NT2/D1 (cell line): ENCODE measurements at regions not wholly inside any gene's neighbourhood (a gene's known extent, or its start where the extent isn't known, plus 50 kb on each side); places are given as distances from the start of the nearest gene placed in this dataset.
A peak's percentile ranks its signal among the peaks of the same experiment; 100 is the strongest.

Source experiments
- DNase-seq: peaks from one replicate; pipeline ENCODE4 v3.0.0-alpha.2; 2011; ENCODE audit warnings: low read depth, low spot score
- H3K27me3 ChIP-seq: 2 replicates; pipeline ENCODE4 v1.6.0; 2011; ENCODE audit warnings: mild to moderate bottlenecking; ENCODE audit not compliant: insufficient read length, insufficient read depth
- H3K36me3 ChIP-seq: 2 replicates; pipeline ENCODE4 v1.6.1; 2011; ENCODE audit warnings: mild to moderate bottlenecking, low read length, mixed read lengths; ENCODE audit not compliant: insufficient read depth, insufficient read length
- H3K4me1 ChIP-seq: 2 replicates; pipeline ENCODE4 v1.5.1; 2011; ENCODE audit not compliant: insufficient read depth, insufficient read length
- H3K4me3 ChIP-seq: 2 replicates; pipeline ENCODE4 v1.5.1; 2011; ENCODE audit warnings: low read depth; ENCODE audit not compliant: insufficient read length
- H3K9ac ChIP-seq: 2 replicates; pipeline ENCODE4 v1.6.0; 2011; ENCODE audit warnings: low read depth; ENCODE audit not compliant: insufficient read length
- H3K9me3 ChIP-seq: 2 replicates; pipeline ENCODE4 v1.5.1; 2011; ENCODE audit warnings: mild to moderate bottlenecking, low read length; ENCODE audit not compliant: insufficient read depth
- SUZ12 ChIP-seq: IDR thresholded peaks from 2 replicates; pipeline ENCODE4 v1.6.1; 2011; ENCODE audit not compliant: insufficient read length, insufficient read depth; ENCODE audit errors: extremely low read depth
- YY1 ChIP-seq: IDR thresholded peaks from 2 replicates; pipeline ENCODE4 v1.6.1; 2011; ENCODE audit not compliant: insufficient read length, insufficient read depth
- ZNF274 ChIP-seq: IDR thresholded peaks from 2 replicates; pipeline ENCODE4 v1.6.1; 2011; ENCODE audit warnings: mild to moderate bottlenecking, low read depth, low read length

GRCh38 chr6:129778793-129779192 is 68.8 kb upstream of the ARHGAP18 start:
- Histone ChIP-seq H3K4me1 (no peaks in the 10 kb centered on the region), H3K4me3 (no peak overlapping the region), H3K9ac (no peak overlapping the region), H3K27me3 (no peaks in the 10 kb centered on the region), H3K9me3 (peaks cover 15% of the 10 kb centered on the region; the same call in 1 of the 2 replicates), H3K36me3 (no peaks in the 10 kb centered on the region)
- DNase-seq = no peak
- TF ChIP-seq YY1 (no peak), ZNF274 (no peak), SUZ12 (no peak)

DNA sequence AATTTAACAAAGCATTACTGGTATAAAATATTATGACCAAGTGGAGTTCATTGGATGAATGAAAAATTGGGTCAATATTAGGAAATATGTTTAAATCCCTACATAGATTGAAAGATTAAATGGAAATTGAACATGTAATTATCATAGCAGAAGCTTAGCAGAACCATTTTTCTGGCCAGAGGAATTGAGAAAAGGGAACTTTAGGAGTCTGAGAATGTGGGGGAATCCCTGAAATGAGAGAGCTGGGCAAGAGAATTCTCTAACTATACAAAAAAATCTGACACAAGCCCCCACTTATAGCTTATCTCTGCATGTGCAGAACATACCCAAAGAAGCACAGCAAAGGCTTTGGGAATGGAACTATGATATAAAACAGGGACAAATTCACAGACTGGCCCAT is 67.4 kb upstream of the ARHGAP18 start:
- Histone ChIP-seq H3K36me3 (no peaks in the 10 kb centered on the region), H3K4me3 (no peak overlapping the region), H3K9ac (no peak overlapping the region), H3K4me1 (no peaks in the 10 kb centered on the region), H3K27me3 (no peaks in the 10 kb centered on the region), H3K9me3 (peaks cover 15% of the 10 kb centered on the region; the same call in 1 of the 2 replicates)
- DNase-seq = no peak
- TF ChIP-seq YY1 (no peak), ZNF274 (no peak), SUZ12 (no peak)

DNA sequence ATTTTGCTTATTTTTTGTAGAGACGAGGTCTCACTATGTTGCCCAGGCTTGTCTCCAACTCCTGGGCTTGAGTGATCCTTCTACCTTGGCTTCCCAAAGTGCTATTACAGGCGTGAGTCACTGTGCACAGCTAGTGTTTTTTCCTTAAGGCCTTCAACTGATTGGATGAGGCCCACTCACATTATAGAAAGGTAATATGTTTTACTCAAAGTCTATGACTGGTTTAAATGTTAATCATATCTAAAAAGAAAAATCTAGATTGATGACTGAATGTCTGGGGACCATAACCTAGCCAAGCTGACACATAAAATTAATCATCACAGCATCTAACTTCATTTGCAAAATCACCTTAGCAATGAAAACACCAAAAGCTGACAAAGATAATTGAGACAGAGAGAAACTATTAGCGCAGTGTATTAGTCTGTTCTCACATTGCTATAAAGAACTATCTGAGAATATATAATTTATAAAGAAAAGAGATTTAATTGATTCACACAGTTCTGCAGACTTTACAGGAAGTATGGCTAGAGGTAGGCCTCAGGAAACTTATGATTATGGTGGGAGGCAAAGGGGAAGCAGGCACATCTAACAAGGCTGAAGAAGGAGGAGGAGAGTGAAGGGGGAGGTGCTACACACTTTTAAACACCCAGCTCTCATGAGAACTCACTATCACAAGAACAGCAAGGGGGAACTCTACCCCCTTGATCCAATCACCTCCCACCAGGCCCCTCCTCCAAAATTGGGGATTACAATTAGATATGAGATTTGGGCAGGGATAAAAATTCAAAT is 66.8 kb upstream of the ARHGAP18 start:
- Histone ChIP-seq H3K27me3 (no peaks in the 10 kb centered on the region), H3K9ac (no peak overlapping the region), H3K4me1 (no peaks in the 10 kb centered on the region), H3K4me3 (no peak overlapping the region), H3K9me3 (peaks cover 15% of the 10 kb centered on the region; the same call in 1 of the 2 replicates), H3K36me3 (no peaks in the 10 kb centered on the region)
- DNase-seq = no peak
- TF ChIP-seq YY1 = no peak
- no peak for TF ChIP-seq SUZ12
- TF ChIP-seq ZNF274 = no peak

DNA sequence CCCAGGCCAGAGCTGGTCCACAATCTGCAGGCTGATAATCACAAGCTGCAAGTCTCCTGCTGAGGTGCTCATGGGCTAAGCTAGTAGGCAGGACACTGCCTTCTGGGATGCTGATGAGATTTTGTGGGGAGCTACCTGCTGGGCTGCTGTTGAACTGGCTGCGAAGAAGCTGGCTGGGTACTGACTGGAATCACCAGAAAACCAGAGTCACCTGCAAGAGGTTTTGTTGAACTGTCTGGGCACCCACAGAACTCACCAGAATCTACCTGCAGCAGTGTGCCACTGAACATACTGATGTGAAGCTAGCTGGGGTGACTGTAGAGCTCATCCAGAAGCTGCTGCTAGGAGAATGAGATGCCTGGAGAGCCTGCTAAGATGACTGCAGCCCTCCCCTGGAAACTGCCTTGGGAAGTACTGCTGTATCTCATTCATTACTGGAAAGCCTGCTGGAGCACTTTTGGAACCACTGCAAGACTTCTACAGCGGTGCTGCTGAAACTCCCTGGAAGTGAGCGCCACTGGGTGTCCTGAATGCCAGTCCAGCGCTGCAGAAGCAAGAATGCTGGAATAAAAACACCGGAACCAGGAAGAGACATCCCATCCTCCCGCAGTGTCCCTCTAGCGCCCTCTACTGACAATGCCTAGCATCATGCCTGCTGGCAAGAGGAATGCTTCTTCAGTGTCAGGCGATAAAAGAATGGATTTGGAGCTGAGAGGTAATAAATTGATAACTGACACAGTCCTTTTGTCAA is 64.9 kb upstream of the ARHGAP18 start:
- Histone ChIP-seq H3K9ac (peak overlapping the region; percentile 45), H3K9me3 (peaks cover 15% of the 10 kb centered on the region; the same call in 1 of the 2 replicates), H3K27me3 (no peaks in the 10 kb centered on the region), H3K36me3 (no peaks in the 10 kb centered on the region), H3K4me1 (no peaks in the 10 kb centered on the region), H3K4me3 (no peak overlapping the region)
- DNase-seq = peak; percentile 76
- TF ChIP-seq ZNF274 (no peak), YY1 (no peak), SUZ12 (no peak)

DNA sequence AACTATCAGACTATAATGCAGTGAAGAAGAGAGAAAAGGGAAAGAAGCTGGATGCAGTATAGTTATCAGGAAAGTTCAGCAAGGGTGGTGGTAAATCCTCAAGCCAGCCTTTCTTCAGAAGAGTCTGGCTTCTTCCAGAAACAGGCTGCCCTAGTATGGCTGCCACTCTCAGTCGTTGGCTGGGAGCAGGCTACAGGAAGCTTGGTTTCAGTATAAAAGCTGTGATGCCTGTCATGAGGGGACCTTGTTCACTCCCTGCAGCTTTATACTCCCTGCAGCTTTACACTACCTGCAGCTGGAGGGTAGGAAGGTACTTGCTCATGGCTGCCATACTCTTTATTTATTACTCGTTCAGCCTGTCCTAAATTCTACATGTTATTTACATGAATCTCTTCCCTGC is 63.3 kb upstream of the ARHGAP18 start:
- H3K4me3 ChIP-seq = no peak overlapping the region
- H3K36me3 ChIP-seq = no peaks in the 10 kb centered on the region
- 0 out of 2 replicates have a peak, but pooled peaks cover 7% of the 10 kb centered on the region for H3K9me3 ChIP-seq
- no peak overlapping the region for H3K9ac ChIP-seq
- no peak for TF ChIP-seq ZNF274
- no peak for TF ChIP-seq SUZ12
- TF ChIP-seq YY1 = no peak
- no peaks in the 10 kb centered on the region for H3K4me1 ChIP-seq
- no peak for DNase-seq
- H3K27me3 ChIP-seq = peaks cover 5% of the 10 kb centered on the region

- Histone ChIP-seq H3K36me3 (no peaks in the 10 kb centered on the region), H3K27me3 (peaks cover 21% of the 10 kb centered on the region), H3K4me1 (no peaks in the 10 kb centered on the region), H3K9me3 (no peaks in the 10 kb centered on the region), H3K9ac (no peak overlapping the region), H3K4me3 (no peak overlapping the region)
- DNase-seq = no peak
- TF ChIP-seq SUZ12 (no peak), YY1 (no peak)
Measured at GRCh38 chr6:129771678-129772077, 61.7 kb upstream of the ARHGAP18 start.

GRCh38 chr6:129767776-129768485 is 58.0 kb upstream of the ARHGAP18 start:
- Histone ChIP-seq H3K36me3 (no peaks in the 10 kb centered on the region), H3K4me3 (no peak overlapping the region), H3K27me3 (peaks cover 30% of the 10 kb centered on the region), H3K9ac (no peak overlapping the region), H3K9me3 (no peaks in the 10 kb centered on the region), H3K4me1 (no peaks in the 10 kb centered on the region)
- DNase-seq = no peak
- TF ChIP-seq YY1 = no peak
- no peak for TF ChIP-seq ZNF274
- TF ChIP-seq SUZ12 = no peak
